Loucy (cell line): ENCODE measurements at regions not wholly inside any gene's neighbourhood (a gene's known extent, or its start where the extent isn't known, plus 50 kb on each side); places are given as distances from the start of the nearest gene placed in this dataset.

Experiments
- H2AFZ ChIP-seq: fragments of 200-600 bp; sonication (generic); 2 replicates; pipeline ENCODE4 v1.6.0; 2016; ENCODE audit warnings: antibody characterized with exemption, mild to moderate bottlenecking, low read length, moderate library complexity
- H3F3A ChIP-seq: fragments of 200-600 bp; 2 replicates; pipeline ENCODE4 v1.6.0; 2016; ENCODE audit warnings: antibody characterized with exemption, low read depth, mild to moderate bottlenecking
- H3K27me3 ChIP-seq: fragments of 200-600 bp; sonication (generic); 2 replicates; pipeline ENCODE4 v1.6.1; 2014; ENCODE audit warnings: low read length, mild to moderate bottlenecking; ENCODE audit not compliant: insufficient read depth, poor library complexity, severe bottlenecking
- H3K36me3 ChIP-seq: fragments of 200-600 bp; sonication (generic); 2 replicates; pipeline ENCODE4 v1.6.1; 2016; ENCODE audit warnings: low read length; ENCODE audit not compliant: insufficient read depth
- H3K4me1 ChIP-seq: fragments of 200-600 bp; sonication (generic); 2 replicates; pipeline ENCODE4 v1.5.1; 2014; ENCODE audit warnings: low read length, mild to moderate bottlenecking; ENCODE audit not compliant: insufficient read depth, poor library complexity, severe bottlenecking
- H3K4me2 ChIP-seq: fragments of 200-600 bp; sonication (generic); 2 replicates; pipeline ENCODE4 v1.6.0; 2014; ENCODE audit warnings: antibody characterized with exemption, low read length, low read depth, mild to moderate bottlenecking; ENCODE audit not compliant: poor library complexity, severe bottlenecking
- H3K4me3 ChIP-seq: fragments of 200-600 bp; sonication (generic); 2 replicates; pipeline ENCODE4 v1.5.1; 2014; ENCODE audit warnings: low read length, mild to moderate bottlenecking, mixed read lengths; ENCODE audit not compliant: poor library complexity, severe bottlenecking
- H3K79me2 ChIP-seq: fragments of 200-600 bp; sonication (generic); 2 replicates; pipeline ENCODE4 v1.6.1; 2014; ENCODE audit warnings: low read length; ENCODE audit not compliant: insufficient read depth
- H3K9ac ChIP-seq: fragments of 200-600 bp; sonication (generic); 2 replicates; pipeline ENCODE4 v1.6.0; 2014; ENCODE audit warnings: mild to moderate bottlenecking, low read depth, low read length, moderate library complexity; ENCODE audit not compliant: poor library complexity, severe bottlenecking
- H3K9me2 ChIP-seq: fragments of 200-600 bp; sonication (generic); replicated peaks from 2 replicates; pipeline ENCODE4 v1.6.1; 2016; ENCODE audit warnings: low read depth, low read length, mixed read lengths
- H3K9me3 ChIP-seq: fragments of 200-600 bp; sonication (generic); 2 replicates; pipeline ENCODE4 v1.6.1; 2014; ENCODE audit warnings: mild to moderate bottlenecking, antibody characterized with exemption, low read length, low read depth; ENCODE audit not compliant: insufficient read depth
- H4K20me1 ChIP-seq: fragments of 200-600 bp; sonication (generic); 2 replicates; pipeline ENCODE4 v1.6.0; 2014; ENCODE audit warnings: antibody characterized with exemption, low read length, mild to moderate bottlenecking; ENCODE audit not compliant: insufficient read depth, poor library complexity, severe bottlenecking
- CTCF ChIP-seq: fragments of 200-600 bp; sonication (generic); conservative IDR thresholded peaks from 2 replicates; pipeline ENCODE4 v1.5.1; 2014; ENCODE audit warnings: mild to moderate bottlenecking, antibody characterized with exemption, low read length
- EZH2phosphoT487 ChIP-seq: fragments of 200-600 bp; IDR thresholded peaks from 2 replicates; pipeline ENCODE4 v1.6.1; 2018; ENCODE audit warnings: antibody characterized with exemption, mild to moderate bottlenecking, moderate library complexity, borderline replicate concordance

GRCh38 chr6:14885498-14885897 lies 360.4 kb upstream of the JARID2 start:
- H4K20me1 ChIP-seq: no peaks in the 10 kb centered on the region
- no peaks in the 10 kb centered on the region for H3K27me3 ChIP-seq
- no peak overlapping the region for H3K9ac ChIP-seq
- H3K79me2 ChIP-seq: no peaks in the 10 kb centered on the region
- H2AFZ ChIP-seq: no peak overlapping the region
- peaks cover 37% of the 10 kb centered on the region for H3K4me1 ChIP-seq
- no peak overlapping the region for H3K4me3 ChIP-seq
- TF ChIP-seq CTCF (no peak), EZH2phosphoT487 (no peak)
- H3K9me2 ChIP-seq: no peaks in the 10 kb centered on the region
- H3K9me3 ChIP-seq: no peaks in the 10 kb centered on the region
- H3K36me3 ChIP-seq: no peaks in the 10 kb centered on the region
- H3K4me2 ChIP-seq: no peak overlapping the region
- H3F3A ChIP-seq: no peaks in the 10 kb centered on the region

GRCh38 chr6:14887181-14887580 lies 358.7 kb upstream of the JARID2 start:
- Histone ChIP-seq H3K4me1 (peaks cover 35% of the 10 kb centered on the region), H3K79me2 (no peaks in the 10 kb centered on the region), H3K4me3 (no peak overlapping the region), H3K9me3 (no peaks in the 10 kb centered on the region), H3K9ac (no peak overlapping the region), H3K9me2 (no peaks in the 10 kb centered on the region), H2AFZ (no peak overlapping the region), H3K27me3 (no peaks in the 10 kb centered on the region), H4K20me1 (no peaks in the 10 kb centered on the region), H3K4me2 (no peak overlapping the region), H3F3A (no peaks in the 10 kb centered on the region), H3K36me3 (no peaks in the 10 kb centered on the region)
- TF ChIP-seq CTCF: no peak
- no peak for TF ChIP-seq EZH2phosphoT487

GRCh38 chr6:14887986-14888574 lies 357.8 kb upstream of the JARID2 start:
- Histone ChIP-seq H3K79me2 (no peaks in the 10 kb centered on the region), H3F3A (no peaks in the 10 kb centered on the region), H3K9ac (no peak overlapping the region), H3K4me2 (no peak overlapping the region), H2AFZ (no peak overlapping the region), H3K36me3 (no peaks in the 10 kb centered on the region), H3K9me3 (no peaks in the 10 kb centered on the region), H4K20me1 (no peaks in the 10 kb centered on the region), H3K4me3 (no peak overlapping the region), H3K27me3 (no peaks in the 10 kb centered on the region), H3K9me2 (no peaks in the 10 kb centered on the region), H3K4me1 (peaks cover 26% of the 10 kb centered on the region)
- TF ChIP-seq CTCF (no peak), EZH2phosphoT487 (no peak)
